Heart left ventricle (tissue), 16 donors: ENCODE measurements at regions not wholly inside any gene's neighbourhood (a gene's known extent, or its start where the extent isn't known, plus 50 kb on each side); places are given as distances from the start of the nearest gene placed in this dataset.

ENCODE experiments used
- ATAC-seq, 4 donors: fragments of 200-7000 bp; cut with Tn5 transposase; one replicate each; pipeline ENCODE4 v1.9.1; 2020 to 2022; ENCODE audit warnings: moderate library complexity in 4 of 4, mild to moderate bottlenecking in 3 of 4, moderate number of reproducible peaks in 1 of 4
- DNase-seq, 5 donors: peaks; one replicate each; pipeline ENCODE4 v3.0.0-alpha.2; 2020
- H3K27ac ChIP-seq, 12 donors: fragments of 200-600 bp; sonication (generic) in 4 of 12; one replicate each; pipeline versions ENCODE4 v1.5.0 to v1.8.0; 2016 to 2022; ENCODE audit warnings: mild to moderate bottlenecking in 2 of 12
- H3K27me3 ChIP-seq, 9 donors: fragments of 200-600 bp; sonication (generic) in 2 of 9; one replicate each; pipeline versions ENCODE4 v1.5.1 to v1.8.0; 2016 to 2022; ENCODE audit warnings: mild to moderate bottlenecking in 3 of 9
- H3K36me3 ChIP-seq, 9 donors: fragments of 200-600 bp; sonication (generic) in 2 of 9; one replicate each; pipeline versions ENCODE4 v1.5.0 to v1.8.0; 2018 to 2022; ENCODE audit warnings: mild to moderate bottlenecking in 2 of 9
- H3K4me1 ChIP-seq, 12 donors: fragments of 200-600 bp; sonication (generic) in 4 of 12; one replicate each; pipeline versions ENCODE4 v1.5.0 to v1.8.0; 2016 to 2022; ENCODE audit warnings: mild to moderate bottlenecking in 3 of 12
- H3K4me3 ChIP-seq, 12 donors: fragments of 200-600 bp; sonication (generic) in 4 of 12; one replicate each; pipeline versions ENCODE4 v1.5.0 to v1.8.0; 2017 to 2022; ENCODE audit warnings: mild to moderate bottlenecking in 9 of 12, moderate library complexity in 4 of 12
- H3K9me3 ChIP-seq, 12 donors: fragments of 200-600 bp; sonication (generic) in 4 of 12; one replicate each; pipeline versions ENCODE4 v1.5.0 to v1.8.0; 2016 to 2022; ENCODE audit warnings: mild to moderate bottlenecking in 1 of 12
- POLR2A ChIP-seq, 2 donors: fragments of 450-650 bp; IDR thresholded peaks; one replicate each; pipeline ENCODE4 v1.6.1; 2017; ENCODE audit warnings: antibody characterized with exemption in 2 of 2, mild to moderate bottlenecking in 2 of 2, moderate library complexity in 2 of 2
- WGBS, 4 donors: extraction: QIAGEN DNeasy Blood & Tissue Kit in 2 of 4; methylation state at CpG; one replicate each; pipeline versions ENCODE4 v1.1.5 to v1.1.7; 2013 to 2018; 5-methylcytosine and 5-hydroxymethylcytosine counted together
- intact Hi-C, 10 donors: fragments of 100-400 bp; cut with DNase I; formaldehyde crosslinking; loops; one replicate each; pipeline versions ENCODE4 v1.11.1 to v1.14.2; 2022
- TF ChIP-seq, protein P1 (sequence below), 12 donors: fragments of 200-600 bp; sonication (generic) in 4 of 12; IDR thresholded peaks; one replicate each; pipeline versions ENCODE4 v1.5.0 to v1.8.0; 2018 to 2022; ENCODE audit warnings: antibody characterized with exemption in 12 of 12, mild to moderate bottlenecking in 5 of 12
- donor health status: ischemic (EF 13 %, LVEDD 7.1; RV severe dilation, severe dysfunction).
- donor health status: healthy with polysubstance abuse.
- donor health status: DM: no; HTN: yes; CAD: no.
- donor health status: DM: no; HTN: no; CAD: no.
- donor health status: ischemic (EF 25% LVEDD 6.9; RV normal size, moderate dysfunction).
- donor health status: ischemic (EF 25% LVEDD 5.7; RV mildly dilated, moderate dysfunction).
- donor health status: healthy.
- donor health status: DM: yes; HTN: yes; CAD: no.
- donor health status: ischemic (EF 35%, LVEDD 5.7; RV mildly dilated, moderate dysfunction).
- donor health status: nonischemic (EF 11% LVEDD 7.7; RV severe dilation, severe dysfunction).
- donor health status: DM: yes; HTN: yes; CAD: no.
- donor health status: PGD.
- donor health status: ischemic (EF 29% LVEDD 5.4; RV normal size, mild dysfunction).
- donor health status: nonischemic (EF 23%, LVEDD 6.1; RV moderate dilation, normal function).

DNA sequence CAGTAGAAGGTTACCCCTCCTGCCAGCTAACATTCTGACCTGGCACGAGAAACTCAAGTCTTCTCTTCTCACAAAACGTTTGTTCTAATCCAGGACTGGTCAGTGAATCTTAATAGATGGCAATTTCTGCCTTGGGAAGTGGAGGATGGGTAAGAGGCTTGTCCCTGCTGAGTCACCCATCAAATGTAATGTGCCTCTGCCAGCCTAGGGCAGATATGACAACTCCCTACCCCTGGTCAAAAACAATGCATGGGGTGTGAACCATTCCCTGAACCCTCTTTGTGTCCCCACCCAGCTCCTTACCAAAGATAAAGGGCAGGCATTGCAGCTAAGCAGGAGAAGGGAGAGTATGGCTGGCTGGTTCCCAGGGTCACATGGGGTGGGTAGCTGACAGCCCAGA lies 1052.9 kb downstream of the GALC start:
- TF ChIP-seq, protein P1, sequence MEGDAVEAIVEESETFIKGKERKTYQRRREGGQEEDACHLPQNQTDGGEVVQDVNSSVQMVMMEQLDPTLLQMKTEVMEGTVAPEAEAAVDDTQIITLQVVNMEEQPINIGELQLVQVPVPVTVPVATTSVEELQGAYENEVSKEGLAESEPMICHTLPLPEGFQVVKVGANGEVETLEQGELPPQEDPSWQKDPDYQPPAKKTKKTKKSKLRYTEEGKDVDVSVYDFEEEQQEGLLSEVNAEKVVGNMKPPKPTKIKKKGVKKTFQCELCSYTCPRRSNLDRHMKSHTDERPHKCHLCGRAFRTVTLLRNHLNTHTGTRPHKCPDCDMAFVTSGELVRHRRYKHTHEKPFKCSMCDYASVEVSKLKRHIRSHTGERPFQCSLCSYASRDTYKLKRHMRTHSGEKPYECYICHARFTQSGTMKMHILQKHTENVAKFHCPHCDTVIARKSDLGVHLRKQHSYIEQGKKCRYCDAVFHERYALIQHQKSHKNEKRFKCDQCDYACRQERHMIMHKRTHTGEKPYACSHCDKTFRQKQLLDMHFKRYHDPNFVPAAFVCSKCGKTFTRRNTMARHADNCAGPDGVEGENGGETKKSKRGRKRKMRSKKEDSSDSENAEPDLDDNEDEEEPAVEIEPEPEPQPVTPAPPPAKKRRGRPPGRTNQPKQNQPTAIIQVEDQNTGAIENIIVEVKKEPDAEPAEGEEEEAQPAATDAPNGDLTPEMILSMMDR (IDR thresholded peaks at IDR 0.05), result no peak
- no peak for TF ChIP-seq POLR2A (IDR thresholded peaks at IDR 0.05)
- H3K36me3 ChIP-seq, result no peaks in the 10 kb centered on the region
- ATAC-seq (no peak), DNase-seq (no peak)
- H3K27me3 ChIP-seq, result no peaks in the 10 kb centered on the region
- no peaks in the 10 kb centered on the region for H3K4me1 ChIP-seq
- no peaks in the 10 kb centered on the region for H3K9me3 ChIP-seq
- no peak overlapping the region for H3K4me3 ChIP-seq
- WGBS, 4 donors, result 53 to 61% (median 56%) methylated on average over 2 of the region's 2 CpGs
- no peak overlapping the region for H3K27ac ChIP-seq
- intact Hi-C loops, result no loop called here

DNA sequence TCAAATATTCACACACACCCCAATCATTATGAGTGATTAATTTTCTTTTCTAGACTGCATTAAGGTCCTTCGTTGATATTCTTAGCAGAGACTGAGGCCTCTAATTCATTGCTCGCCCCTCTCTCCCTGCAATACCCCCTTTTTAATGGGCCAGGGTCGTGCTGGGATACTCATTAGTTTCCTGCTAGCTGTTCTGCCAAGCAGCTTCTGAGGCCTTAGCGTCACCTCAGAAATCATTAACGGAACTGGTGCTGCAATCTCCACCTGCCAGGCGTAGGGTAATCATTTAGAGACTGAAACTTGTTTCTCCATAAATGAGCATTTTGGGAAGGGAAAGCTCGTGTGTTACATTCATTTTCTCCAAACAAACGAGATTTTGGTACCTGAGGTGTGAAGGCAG lies 1054.7 kb downstream of the GALC start:
- DNase-seq, result no peak
- intact Hi-C loops, result no loop called here
- H3K9me3 ChIP-seq, result no peaks in the 10 kb centered on the region
- TF ChIP-seq, protein P1 (IDR thresholded peaks at IDR 0.05), result no peak
- no peak for TF ChIP-seq POLR2A (IDR thresholded peaks at IDR 0.05)
- H3K36me3 ChIP-seq, result no peaks in the 10 kb centered on the region
- no peak overlapping the region for H3K27ac ChIP-seq
- H3K27me3 ChIP-seq, result no peaks in the 10 kb centered on the region
- no peaks in the 10 kb centered on the region for H3K4me1 ChIP-seq
- ATAC-seq, result no peak
- no peak overlapping the region for H3K4me3 ChIP-seq
- WGBS, 4 donors, result 69 to 78% (median 76%) methylated on average over 8 of the region's 8 CpGs

DNA sequence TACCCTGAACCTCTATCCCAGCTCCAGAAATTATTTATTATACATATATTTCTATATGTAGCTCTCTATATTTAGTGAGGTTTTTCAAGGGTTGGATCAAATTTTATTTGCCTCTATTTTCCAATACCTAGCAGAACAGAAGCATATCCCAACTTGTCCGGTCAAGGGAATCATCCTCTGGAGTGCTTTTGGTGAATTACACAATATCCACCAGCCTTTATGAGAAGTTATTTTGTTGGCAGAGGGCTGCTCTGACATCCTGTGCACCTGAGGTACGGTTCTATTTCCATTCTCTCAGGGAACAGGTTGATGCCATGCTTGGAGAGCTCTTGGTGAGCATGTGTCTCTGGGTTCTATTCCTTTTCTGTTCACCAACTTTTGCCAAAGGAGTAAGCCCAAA lies 1056.4 kb downstream of the GALC start:
- 75 to 77% (median 75%) methylated on average over 2 of the region's 2 CpGs for WGBS, 4 donors

DNA sequence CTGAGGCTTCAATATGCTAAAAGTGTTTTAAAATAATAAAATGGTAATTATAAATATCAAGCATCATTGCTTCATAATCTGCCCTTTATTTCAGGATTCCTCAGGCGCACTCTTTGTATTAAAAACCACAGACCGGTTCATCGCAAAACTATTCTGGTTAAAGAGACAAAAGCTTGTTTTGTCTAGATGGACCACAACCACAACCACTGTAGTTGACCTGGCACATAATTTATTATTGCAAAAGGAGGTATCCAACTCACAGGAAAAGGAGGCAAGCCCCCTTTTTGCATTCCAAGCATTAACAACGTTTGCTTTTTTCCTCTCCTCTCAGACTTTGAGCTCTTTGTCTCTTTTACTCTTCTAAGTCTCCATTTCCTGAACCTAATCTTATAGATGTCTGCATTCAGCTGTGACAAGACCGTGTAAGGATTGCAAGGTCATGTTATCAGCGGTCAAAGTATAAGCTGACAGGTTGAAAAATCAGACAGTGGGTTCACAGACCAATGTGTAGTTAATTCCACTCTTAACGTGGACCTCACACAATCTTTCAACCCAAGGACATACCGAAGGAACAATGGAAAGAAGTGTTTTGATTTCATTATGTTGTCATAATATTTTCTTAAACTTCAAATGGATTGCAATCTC lies 1057.6 kb downstream of the GALC start:
- 38 to 41% (median 38%) methylated on average over 8 of the region's 8 CpGs for WGBS, 4 donors
- no peak for DNase-seq

More for the DNA sequence above, 1056.4 kb downstream of the GALC start:
- DNase-seq, result no peak
- no peak for ATAC-seq
- intact Hi-C loops, result no loop called here
- Histone ChIP-seq H3K9me3 (no peaks in the 10 kb centered on the region), H3K36me3 (no peaks in the 10 kb centered on the region), H3K27ac (no peak overlapping the region), H3K27me3 (no peaks in the 10 kb centered on the region), H3K4me3 (no peak overlapping the region), H3K4me1 (no peaks in the 10 kb centered on the region)
- TF ChIP-seq POLR2A (IDR thresholded peaks at IDR 0.05), result no peak
- TF ChIP-seq, protein P1 (IDR thresholded peaks at IDR 0.05), result no peak

More for the DNA sequence above, 1057.6 kb downstream of the GALC start:
- intact Hi-C loops, result no loop called here
- Histone ChIP-seq H3K27me3 (no peaks in the 10 kb centered on the region), H3K9me3 (no peaks in the 10 kb centered on the region), H3K36me3 (no peaks in the 10 kb centered on the region), H3K27ac (no peak overlapping the region), H3K4me3 (no peak overlapping the region), H3K4me1 (no peaks in the 10 kb centered on the region)
- no peak for TF ChIP-seq POLR2A (IDR thresholded peaks at IDR 0.05)
- TF ChIP-seq, protein P1 (IDR thresholded peaks at IDR 0.05), result no peak
- ATAC-seq, result no peak
